ENCODE measurements at regions not wholly inside any gene's neighbourhood (a gene's known extent, or its start where the extent isn't known, plus 50 kb on each side); places are given as distances from the start of the nearest gene placed in this dataset.

- TF ChIP-seq CTCF (IDR thresholded peaks at IDR 0.05) (peak in 2 of 6 experiments; percentile 4 to 12), POLR2A (IDR thresholded peaks at IDR 0.05) (no peak)
Observed at GRCh38 chr10:77715088-77715487, 77.5 kb upstream of the KCNMA1 start.
